Astrocyte of the spinal cord (primary cell): ENCODE measurements at regions not wholly inside any gene's neighbourhood (a gene's known extent, or its start where the extent isn't known, plus 50 kb on each side); places are given as distances from the start of the nearest gene placed in this dataset.

Experiments
- DNase-seq: peaks from one replicate; pipeline ENCODE4 v3.0.0; 2011; ENCODE audit warnings: low read depth, low spot score
- H3K4me3 ChIP-seq: 2 replicates; pipeline ENCODE4 v1.5.1; 2011; ENCODE audit warnings: low read depth, mild to moderate bottlenecking, low read length, moderate library complexity
- CTCF ChIP-seq: IDR thresholded peaks from 2 replicates; pipeline ENCODE4 v1.5.1; 2012; ENCODE audit warnings: low read depth, mild to moderate bottlenecking, low read length, inconsistent platforms
- in situ Hi-C: cut with HindIII; loops from 2 replicates; pipeline ENCODE4 v1.10.0; 2017; ENCODE audit warnings: low sequenced_read_pairs

- no peak overlapping the region for H3K4me3 ChIP-seq
- no peak for TF ChIP-seq CTCF
- DNase-seq, result no peak
- in situ Hi-C loops, result no loop called here
These were observed 340.6 kb downstream of the GXYLT1 start for GRCh38 chr12:41804026-41804425.

GRCh38 chr12:41802803-41803202 lies 341.9 kb downstream of the GXYLT1 start:
- no peak overlapping the region for H3K4me3 ChIP-seq
- in situ Hi-C loops, result no loop called here
- no peak for TF ChIP-seq CTCF
- DNase-seq, result no peak

GRCh38 chr12:41801261-41801660 lies 343.4 kb downstream of the GXYLT1 start:
- DNase-seq, result no peak
- no peak overlapping the region for H3K4me3 ChIP-seq
- in situ Hi-C loops, result no loop called here
- no peak for TF ChIP-seq CTCF

GRCh38 chr12:41799671-41800070 lies 345.0 kb downstream of the GXYLT1 start:
- no peak for DNase-seq
- in situ Hi-C loops, result no loop called here
- no peak for TF ChIP-seq CTCF

GRCh38 chr12:41795910-41796309 lies 348.8 kb downstream of the GXYLT1 start:
- TF ChIP-seq CTCF, result no peak
- H3K4me3 ChIP-seq, result no peak overlapping the region
- in situ Hi-C loops, result no loop called here
- no peak for DNase-seq

More at GRCh38 chr12:41799671-41800070, 345.0 kb downstream of the GXYLT1 start:
- no peak overlapping the region for H3K4me3 ChIP-seq

GRCh38 chr12:41795051-41795600 lies 349.5 kb downstream of the GXYLT1 start:
- DNase-seq, result peak; percentile 69
- H3K4me3 ChIP-seq, result no peak overlapping the region
- no peak for TF ChIP-seq CTCF
- in situ Hi-C loops, result no loop called here

GRCh38 chr12:41794336-41794735 lies 350.3 kb downstream of the GXYLT1 start:
- H3K4me3 ChIP-seq, result no peak overlapping the region
- in situ Hi-C loops, result no loop called here
- no peak for TF ChIP-seq CTCF
- DNase-seq, result no peak
